PFSK-1 (cell line): ENCODE measurements at regions not wholly inside any gene's neighbourhood (a gene's known extent, or its start where the extent isn't known, plus 50 kb on each side); places are given as distances from the start of the nearest gene placed in this dataset.

Experiments used
- POLR2AphosphoS5 ChIP-seq: IDR thresholded peaks from 2 replicates; pipeline ENCODE4 v1.6.1; 2012; ENCODE audit warnings: low read depth, mild to moderate bottlenecking, control low read depth, low read length, moderate library complexity
- TAF1 ChIP-seq: IDR thresholded peaks from 2 replicates; pipeline ENCODE4 v1.6.1; 2012; ENCODE audit warnings: low read length, control low read depth, borderline replicate concordance; ENCODE audit not compliant: insufficient read depth
- TF ChIP-seq, protein P1 (sequence below), 2 experiments: IDR thresholded peaks; 2 replicates each; pipeline versions ENCODE4 v1.6.1 to v1.8.0; 2011 to 2012; ENCODE audit warnings: low read depth in 2 of 2, low read length in 2 of 2, control low read depth in 1 of 2, inconsistent platforms in 1 of 2, mild to moderate bottlenecking in 1 of 2, moderate library complexity in 1 of 2; ENCODE audit not compliant: insufficient read depth in 1 of 2

DNA sequence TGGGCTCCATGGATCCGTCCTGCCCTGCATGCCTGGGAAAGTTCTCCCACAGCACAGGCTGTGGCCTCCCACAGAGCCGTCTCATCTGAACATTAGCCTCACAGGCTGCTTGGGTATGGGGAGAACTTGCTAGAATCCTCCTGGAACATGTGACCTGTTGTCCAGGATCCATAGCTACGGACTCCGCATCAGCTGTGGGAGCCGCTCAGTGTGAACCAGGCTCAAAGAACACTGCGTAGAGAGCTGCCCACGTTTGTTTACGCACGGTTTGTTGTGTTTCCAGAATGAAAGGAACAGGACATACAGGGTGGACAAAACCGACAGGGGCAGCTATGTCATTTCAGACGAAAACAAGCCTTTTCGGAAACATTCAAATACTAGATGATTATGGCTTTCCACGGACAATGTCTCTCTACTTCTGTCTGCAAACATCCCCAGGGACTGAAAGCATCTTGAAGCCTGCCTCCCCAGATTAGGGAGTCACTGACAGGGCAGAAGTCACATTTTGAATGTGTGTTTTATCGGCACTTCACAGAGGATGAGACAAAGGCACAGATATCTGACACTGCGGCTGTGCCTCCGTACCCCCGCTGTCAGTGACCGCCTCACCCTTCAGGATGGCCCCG lies 390.3 kb downstream of the GADD45G start:
- no peak for TF ChIP-seq POLR2AphosphoS5
- TF ChIP-seq, protein P1, sequence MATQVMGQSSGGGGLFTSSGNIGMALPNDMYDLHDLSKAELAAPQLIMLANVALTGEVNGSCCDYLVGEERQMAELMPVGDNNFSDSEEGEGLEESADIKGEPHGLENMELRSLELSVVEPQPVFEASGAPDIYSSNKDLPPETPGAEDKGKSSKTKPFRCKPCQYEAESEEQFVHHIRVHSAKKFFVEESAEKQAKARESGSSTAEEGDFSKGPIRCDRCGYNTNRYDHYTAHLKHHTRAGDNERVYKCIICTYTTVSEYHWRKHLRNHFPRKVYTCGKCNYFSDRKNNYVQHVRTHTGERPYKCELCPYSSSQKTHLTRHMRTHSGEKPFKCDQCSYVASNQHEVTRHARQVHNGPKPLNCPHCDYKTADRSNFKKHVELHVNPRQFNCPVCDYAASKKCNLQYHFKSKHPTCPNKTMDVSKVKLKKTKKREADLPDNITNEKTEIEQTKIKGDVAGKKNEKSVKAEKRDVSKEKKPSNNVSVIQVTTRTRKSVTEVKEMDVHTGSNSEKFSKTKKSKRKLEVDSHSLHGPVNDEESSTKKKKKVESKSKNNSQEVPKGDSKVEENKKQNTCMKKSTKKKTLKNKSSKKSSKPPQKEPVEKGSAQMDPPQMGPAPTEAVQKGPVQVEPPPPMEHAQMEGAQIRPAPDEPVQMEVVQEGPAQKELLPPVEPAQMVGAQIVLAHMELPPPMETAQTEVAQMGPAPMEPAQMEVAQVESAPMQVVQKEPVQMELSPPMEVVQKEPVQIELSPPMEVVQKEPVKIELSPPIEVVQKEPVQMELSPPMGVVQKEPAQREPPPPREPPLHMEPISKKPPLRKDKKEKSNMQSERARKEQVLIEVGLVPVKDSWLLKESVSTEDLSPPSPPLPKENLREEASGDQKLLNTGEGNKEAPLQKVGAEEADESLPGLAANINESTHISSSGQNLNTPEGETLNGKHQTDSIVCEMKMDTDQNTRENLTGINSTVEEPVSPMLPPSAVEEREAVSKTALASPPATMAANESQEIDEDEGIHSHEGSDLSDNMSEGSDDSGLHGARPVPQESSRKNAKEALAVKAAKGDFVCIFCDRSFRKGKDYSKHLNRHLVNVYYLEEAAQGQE (IDR thresholded peaks at IDR 0.05; ENCODE audit: insufficient read depth in 1 of 2, low read depth in 2 of 2, low read length in 2 of 2) = no peak
- TF ChIP-seq TAF1 = no peak
